ENCODE measurements at regions not wholly inside any gene's neighbourhood (a gene's known extent, or its start where the extent isn't known, plus 50 kb on each side); places are given as distances from the start of the nearest gene placed in this dataset.
"Not testable (repeated sequence)": the region's sequence is repeated elsewhere in the genome, so short reads cannot be mapped to it uniquely, and the experiment has no call there.

GRCh38 chr5:62783374-62784057 is 204.9 kb downstream of the LRRC70 start:
- Histone ChIP-seq H3K4me1 (no peaks in the 10 kb centered on the region), H3K27me3 (no peaks in the 10 kb centered on the region), H3K4me3 (no peak overlapping the region), H3K36me3 (no peaks in the 10 kb centered on the region), H3K9me3 (no peaks in the 10 kb centered on the region), H3K27ac (no peak overlapping the region)
- TF ChIP-seq POLR2A (IDR thresholded peaks at IDR 0.05) (no peak), CTCF (IDR thresholded peaks at IDR 0.05) (no peak)
- DNase-seq (no peak), ATAC-seq (no peak)
- intact Hi-C loops (cut with DNase I): loop anchor here (10.0 kb wide), 1 partner anchor 319 kb away; no protein-coding TSS in a partner anchor
- WGBS (ENCODE audit: insufficient coverage, low coverage, low lambda C conversion rate, missing lambda C conversion rate): 43% methylated on average over 4 of the region's 5 CpGs

GRCh38 chr5:62780888-62781287 is 202.3 kb downstream of the LRRC70 start:
- Histone ChIP-seq H3K9me3 (no peaks in the 10 kb centered on the region), H3K4me1 (no peaks in the 10 kb centered on the region), H3K27me3 (no peaks in the 10 kb centered on the region), H3K27ac (no peak overlapping the region), H3K36me3 (no peaks in the 10 kb centered on the region), H3K4me3 (no peak overlapping the region)
- no peak for ATAC-seq
- DNase-seq: no peak
- 47% methylated on average over 2 of the region's 7 CpGs for WGBS (ENCODE audit: insufficient coverage, low coverage, low lambda C conversion rate, missing lambda C conversion rate)
- no peak for TF ChIP-seq CTCF (IDR thresholded peaks at IDR 0.05)
- no peak for TF ChIP-seq POLR2A (IDR thresholded peaks at IDR 0.05)
- intact Hi-C loops (cut with DNase I): loop anchor here (10.0 kb wide), 1 partner anchor 316 kb away; no protein-coding TSS in a partner anchor

GRCh38 chr5:62780230-62780629 is 201.6 kb downstream of the LRRC70 start:
- no peaks in the 10 kb centered on the region for H3K36me3 ChIP-seq
- no peaks in the 10 kb centered on the region for H3K4me1 ChIP-seq
- H3K27me3 ChIP-seq: no peaks in the 10 kb centered on the region
- no peak overlapping the region for H3K4me3 ChIP-seq
- intact Hi-C loops (cut with DNase I): loop anchor here (10.0 kb wide), 1 partner anchor 315 kb away; no protein-coding TSS in a partner anchor
- TF ChIP-seq POLR2A (IDR thresholded peaks at IDR 0.05): no peak
- H3K27ac ChIP-seq: no peak overlapping the region
- whole genome bisulfite sequencing (ENCODE audit: insufficient coverage, low coverage, low lambda C conversion rate, missing lambda C conversion rate): 84% methylated on average over 10 of the region's 11 CpGs
- no peak for ATAC-seq
- no peak for DNase-seq
- H3K9me3 ChIP-seq: no peaks in the 10 kb centered on the region

- peak; percentile 91 to 96 (median 92) for ATAC-seq
- no peak for TF ChIP-seq POLR2A (IDR thresholded peaks at IDR 0.05)
- peak; percentile 62 to 77 (median 74) for TF ChIP-seq CTCF (IDR thresholded peaks at IDR 0.05)
- H3K4me1 ChIP-seq: no peaks in the 10 kb centered on the region
- H3K4me3 ChIP-seq: no peak overlapping the region
- DNase-seq: no peak
- no peaks in the 10 kb centered on the region for H3K27me3 ChIP-seq
- WGBS (ENCODE audit: insufficient coverage, low coverage, low lambda C conversion rate, missing lambda C conversion rate): 22% methylated on average over 5 of the region's 5 CpGs
- H3K9me3 ChIP-seq: no peaks in the 10 kb centered on the region
- no peaks in the 10 kb centered on the region for H3K36me3 ChIP-seq
- intact Hi-C loops (cut with DNase I): no loop called here
- H3K27ac ChIP-seq: no peak overlapping the region
These were observed 200.4 kb downstream of the LRRC70 start for GRCh38 chr5:62779010-62779422.

- intact Hi-C loops (cut with DNase I): no loop called here
- no peak overlapping the region for H3K27ac ChIP-seq
- 46% methylated on average over 3 of the region's 3 CpGs for WGBS (ENCODE audit: insufficient coverage, low coverage, low lambda C conversion rate, missing lambda C conversion rate)
- TF ChIP-seq POLR2A (IDR thresholded peaks at IDR 0.05) (no peak), CTCF (IDR thresholded peaks at IDR 0.05) (no peak)
- no peak overlapping the region for H3K4me3 ChIP-seq
- H3K4me1 ChIP-seq: no peaks in the 10 kb centered on the region
- ATAC-seq (peak in 3 of 4 donors; percentile 40 to 59 (median 58)), DNase-seq (no peak)
- no peaks in the 10 kb centered on the region for H3K27me3 ChIP-seq
- H3K9me3 ChIP-seq: no peaks in the 10 kb centered on the region
- H3K36me3 ChIP-seq: no peaks in the 10 kb centered on the region
These were observed 199.8 kb downstream of the LRRC70 start for GRCh38 chr5:62778316-62779009.

- H3K9me3 ChIP-seq; H3K4me1 ChIP-seq; ATAC-seq; H3K27ac ChIP-seq; H3K4me3 ChIP-seq; H3K36me3 ChIP-seq; intact Hi-C loops (cut with DNase I); H3K27me3 ChIP-seq; DNase-seq: not testable (repeated sequence)
- WGBS (ENCODE audit: insufficient coverage, low coverage, low lambda C conversion rate, missing lambda C conversion rate): 73% methylated on average over 9 of the region's 15 CpGs
These were observed 198.5 kb downstream of the LRRC70 start for GRCh38 chr5:62777081-62777480.

GRCh38 chr5:62776592-62776991 is 198.0 kb downstream of the LRRC70 start:
- H3K36me3 ChIP-seq; DNase-seq; H3K9me3 ChIP-seq; H3K4me1 ChIP-seq; ATAC-seq; H3K27ac ChIP-seq; H3K4me3 ChIP-seq; H3K27me3 ChIP-seq; intact Hi-C loops (cut with DNase I): not testable (repeated sequence)
- WGBS (ENCODE audit: insufficient coverage, low coverage, low lambda C conversion rate, missing lambda C conversion rate): 61% methylated on average over 4 of the region's 5 CpGs
